ENCODE measurements at regions not wholly inside any gene's neighbourhood (a gene's known extent, or its start where the extent isn't known, plus 50 kb on each side); places are given as distances from the start of the nearest gene placed in this dataset.

DNA sequence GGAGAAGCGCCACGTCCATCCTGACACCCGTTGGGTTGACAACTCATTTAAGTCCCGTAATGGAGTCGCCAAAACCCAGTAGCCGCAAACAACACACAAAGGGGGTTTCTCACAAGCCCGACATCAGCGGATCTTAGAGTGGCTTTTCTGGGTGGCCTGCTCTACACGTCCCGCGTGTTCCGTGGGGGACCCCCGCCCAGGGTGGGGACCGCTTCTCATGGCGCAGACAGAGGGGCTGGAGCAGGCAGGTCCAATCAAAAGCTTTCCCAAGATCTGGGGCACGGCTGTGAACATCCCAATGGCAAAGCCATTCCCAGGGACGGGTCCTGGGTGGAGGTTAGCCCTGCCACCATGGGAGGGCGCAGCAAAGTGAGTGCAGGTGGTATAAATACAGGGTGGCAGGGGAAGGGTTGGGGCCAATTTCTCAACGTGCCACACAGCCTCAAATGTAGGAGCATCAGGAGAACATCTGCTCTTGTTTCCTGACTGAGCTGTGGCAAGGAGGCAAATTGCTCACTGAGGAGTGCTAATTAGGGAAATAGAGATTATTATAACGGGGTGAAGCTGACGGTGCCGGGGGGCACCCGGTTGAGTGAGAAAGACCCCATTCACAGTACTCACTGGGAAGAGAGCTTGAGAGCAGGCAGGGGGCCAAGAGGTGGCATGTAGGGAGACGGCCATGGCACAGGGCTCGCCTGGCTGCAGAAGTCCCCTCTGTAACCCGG lies 1447.2 kb downstream of the TBC1D22A start:
- no peak overlapping the region for H3K4me3 ChIP-seq (ENCODE audit: low read length)
- no peak for DNase-seq (ENCODE audit: low read depth, low spot score)

DNA sequence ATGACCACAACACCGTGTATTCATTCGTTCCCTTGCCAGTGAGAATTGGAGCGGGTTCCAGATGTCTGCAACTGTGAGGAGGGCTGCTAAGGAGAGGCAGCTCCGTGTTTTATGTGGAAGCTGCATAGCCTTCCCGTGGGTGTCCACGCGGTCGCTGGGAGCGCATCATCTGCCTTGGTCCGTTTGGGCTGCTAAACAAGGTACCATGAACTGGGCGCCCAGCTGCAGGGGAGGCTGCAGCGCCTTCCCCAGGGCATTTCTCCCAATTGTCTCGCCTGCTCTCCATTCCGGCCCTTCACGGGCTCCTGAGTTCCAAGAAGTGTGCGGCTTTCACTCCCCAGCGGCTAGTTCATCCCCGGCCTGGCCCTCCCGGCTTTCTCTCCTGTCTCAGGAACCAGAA lies 1446.4 kb downstream of the TBC1D22A start:
- H3K4me3 ChIP-seq (ENCODE audit: low read length), result no peak overlapping the region
- no peak for DNase-seq (ENCODE audit: low read depth, low spot score)

DNA sequence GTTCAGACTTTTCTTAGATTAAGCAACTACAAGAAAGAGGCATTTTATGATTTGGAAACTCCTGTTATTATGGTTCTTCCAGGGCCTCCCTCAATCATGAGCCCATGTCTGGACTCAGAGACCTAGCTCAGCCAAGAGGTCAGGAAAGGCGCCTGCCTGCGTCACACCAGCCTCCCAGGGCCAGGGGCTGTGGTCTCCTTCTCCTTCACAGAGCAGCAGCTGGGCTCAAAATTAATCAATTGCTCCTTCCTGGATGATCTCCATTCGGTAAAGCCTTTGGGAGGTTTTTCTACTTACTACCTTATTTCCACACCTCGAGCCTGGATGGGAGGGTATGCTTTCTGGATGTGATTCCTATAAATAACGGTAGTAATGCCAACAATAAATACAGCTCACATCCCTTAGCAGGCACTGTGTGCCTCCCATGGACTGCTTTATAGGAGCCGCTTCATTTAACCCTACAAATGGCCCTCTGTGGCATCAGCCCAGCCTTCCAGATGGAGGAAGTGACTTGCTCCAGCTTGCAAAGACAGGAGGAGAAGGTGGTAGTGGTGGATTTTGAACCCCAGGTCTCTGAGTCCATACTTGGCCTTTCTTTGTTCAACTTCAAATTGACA lies 1445.6 kb downstream of the TBC1D22A start:
- DNase-seq (ENCODE audit: low read depth, low spot score), result no peak
- H3K4me3 ChIP-seq (ENCODE audit: low read length), result no peak overlapping the region

DNA sequence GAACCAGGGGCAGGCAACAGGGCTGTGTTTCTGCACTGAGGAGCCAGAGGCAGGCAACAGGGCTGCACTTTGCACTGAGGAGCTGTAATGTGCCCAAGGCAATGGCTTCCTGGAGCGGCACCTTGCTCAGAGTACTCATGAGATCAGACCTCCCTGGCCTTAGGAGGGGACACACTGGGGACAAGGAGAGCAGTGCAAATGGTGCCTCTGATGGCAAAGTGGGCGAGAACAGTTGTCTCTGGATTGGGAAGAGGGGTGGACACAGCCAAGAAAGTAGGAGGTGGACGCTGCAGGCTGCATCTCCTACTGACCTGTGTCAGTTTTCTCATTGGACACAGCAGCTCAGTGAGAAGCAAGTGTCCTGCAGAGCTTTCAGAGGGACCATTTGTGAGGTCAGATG lies 1443.3 kb downstream of the TBC1D22A start:
- no peak overlapping the region for H3K4me3 ChIP-seq (ENCODE audit: low read length)
- DNase-seq (ENCODE audit: low read depth, low spot score), result no peak

DNA sequence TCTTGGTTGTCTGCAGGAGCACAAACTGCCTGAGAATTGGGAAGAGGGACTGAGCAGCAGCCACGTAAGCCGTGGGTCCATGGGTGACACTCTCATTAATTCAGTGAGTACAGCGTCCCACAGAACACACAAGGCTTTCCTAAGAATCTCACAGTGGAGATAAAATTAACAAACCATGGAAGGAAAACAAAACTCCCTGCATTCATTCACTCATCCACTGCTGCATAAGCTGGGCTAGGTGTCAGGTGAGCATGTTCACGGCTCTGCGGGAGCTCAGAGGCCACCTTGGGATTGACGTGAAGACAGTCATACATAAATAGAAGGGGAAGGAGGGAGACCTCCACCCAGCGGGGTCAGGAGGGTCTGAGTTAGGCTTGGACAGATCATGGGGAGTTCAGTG lies 1442.7 kb downstream of the TBC1D22A start:
- H3K4me3 ChIP-seq (ENCODE audit: low read length), result no peak overlapping the region
- DNase-seq (ENCODE audit: low read depth, low spot score), result no peak

DNA sequence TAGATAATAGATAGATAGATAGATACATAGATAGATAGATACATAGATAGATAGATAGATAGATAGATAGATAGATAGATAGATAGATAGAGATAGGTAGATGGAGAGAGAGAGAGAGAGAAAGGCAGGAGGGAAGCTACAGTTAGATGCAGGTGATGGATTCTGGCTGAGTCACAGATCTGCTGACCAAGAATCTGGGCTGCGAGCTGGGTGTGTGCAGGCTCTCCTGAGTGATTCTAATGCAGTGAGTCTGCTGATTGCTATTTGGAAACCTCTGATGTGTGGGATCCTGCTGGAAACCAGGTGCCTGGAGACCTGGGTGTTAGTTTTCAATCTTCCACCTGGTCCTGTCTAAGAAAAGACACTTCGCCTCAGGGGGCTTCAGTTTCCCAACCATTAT lies 1441.8 kb downstream of the TBC1D22A start:
- no peak overlapping the region for H3K4me3 ChIP-seq (ENCODE audit: low read length)
- no peak for DNase-seq (ENCODE audit: low read depth, low spot score)

DNA sequence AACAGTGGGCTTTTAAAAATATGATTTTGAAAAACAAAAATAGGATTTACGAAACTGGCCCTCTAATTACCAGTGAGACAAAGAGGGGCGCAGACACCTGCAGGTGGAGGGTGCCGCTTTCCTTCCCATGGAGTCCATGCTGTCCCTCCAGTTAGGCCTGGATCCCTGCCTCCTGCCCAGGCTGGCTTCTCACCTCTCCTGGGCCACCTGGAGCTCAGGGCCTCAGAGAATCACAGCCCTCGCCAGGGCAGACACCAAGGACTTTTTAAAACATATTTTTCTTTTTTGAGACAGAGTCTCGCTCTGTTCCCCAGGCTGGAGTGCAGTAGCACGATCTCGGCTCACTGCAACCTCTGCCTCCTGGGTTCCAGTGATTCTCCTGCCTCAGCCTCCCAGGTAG lies 1437.2 kb downstream of the TBC1D22A start:
- no peak overlapping the region for H3K4me3 ChIP-seq (ENCODE audit: low read length)
- no peak for DNase-seq (ENCODE audit: low read depth, low spot score)

DNA sequence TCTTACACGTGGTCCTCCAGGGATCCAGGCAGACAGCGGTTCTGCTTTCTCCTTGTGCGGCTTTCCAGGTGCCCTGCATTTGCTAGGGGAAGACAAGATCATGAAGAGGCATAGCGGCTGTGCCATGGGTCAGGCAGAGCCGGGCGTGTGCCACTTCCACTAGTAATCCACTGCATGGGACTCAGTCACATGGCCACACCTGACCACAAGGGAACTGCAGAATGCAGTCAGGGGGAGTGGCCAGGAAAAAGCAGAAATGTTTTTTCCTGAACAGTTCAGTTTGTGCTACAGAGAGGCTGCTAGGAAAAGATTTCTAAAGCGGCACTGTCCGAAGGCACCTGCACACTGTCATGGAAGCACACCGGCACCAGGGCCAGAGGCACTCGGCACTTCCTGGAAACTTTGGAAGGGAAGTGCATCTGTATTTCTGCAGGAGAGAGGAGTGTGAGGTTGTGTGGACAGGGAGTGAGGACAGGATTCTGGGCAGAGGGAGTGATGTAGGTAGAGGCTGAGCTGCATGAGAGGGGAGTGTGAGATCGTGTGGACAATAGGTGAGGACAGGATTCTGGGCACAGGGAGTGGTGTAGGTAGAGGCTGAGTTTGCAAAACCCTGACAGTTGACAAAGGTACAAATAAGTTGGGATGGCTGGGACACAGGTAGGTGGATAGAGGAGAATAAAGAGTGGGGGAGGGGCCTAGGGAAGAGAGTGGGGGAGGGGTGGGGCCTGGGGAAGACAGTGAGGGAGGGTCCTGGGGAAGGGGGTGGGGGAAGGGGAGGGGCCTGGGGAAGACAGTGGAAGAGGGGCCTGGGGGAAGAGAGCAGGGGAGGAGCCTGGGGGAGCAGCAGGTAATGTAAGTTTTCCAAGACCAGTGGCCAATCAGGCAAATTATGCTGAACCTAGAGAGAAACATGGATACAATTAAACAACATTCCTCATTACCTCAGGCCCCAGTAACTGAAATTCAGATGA lies 1436.3 kb downstream of the TBC1D22A start:
- no peak for DNase-seq (ENCODE audit: low read depth, low spot score)
- no peak overlapping the region for H3K4me3 ChIP-seq (ENCODE audit: low read length)

DNA sequence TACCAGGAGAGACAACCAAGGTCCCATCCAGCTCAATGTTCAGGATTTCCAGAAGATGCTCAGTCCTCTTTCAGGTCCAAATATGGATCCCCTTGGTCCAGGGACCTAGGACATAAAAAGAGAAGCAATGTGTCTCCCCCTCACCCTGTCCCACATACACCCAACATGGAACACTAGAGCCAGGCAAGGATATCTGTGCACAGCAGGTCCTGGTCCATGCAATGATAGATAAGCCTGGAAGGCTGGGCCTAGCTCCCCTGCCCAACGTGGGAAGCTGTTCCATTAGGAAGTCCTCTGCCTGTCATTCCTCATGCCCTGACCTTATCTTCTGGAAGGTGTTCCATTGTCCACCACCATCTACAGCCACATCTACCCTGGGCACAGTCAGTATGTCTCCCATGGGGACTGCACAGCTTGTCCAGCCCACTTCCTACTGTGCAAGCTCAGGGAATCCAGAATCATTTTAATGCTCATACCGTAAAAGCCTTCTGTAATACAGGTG lies 1434.8 kb downstream of the TBC1D22A start:
- no peak overlapping the region for H3K4me3 ChIP-seq (ENCODE audit: low read length)
- DNase-seq (ENCODE audit: low read depth, low spot score), result no peak

DNA sequence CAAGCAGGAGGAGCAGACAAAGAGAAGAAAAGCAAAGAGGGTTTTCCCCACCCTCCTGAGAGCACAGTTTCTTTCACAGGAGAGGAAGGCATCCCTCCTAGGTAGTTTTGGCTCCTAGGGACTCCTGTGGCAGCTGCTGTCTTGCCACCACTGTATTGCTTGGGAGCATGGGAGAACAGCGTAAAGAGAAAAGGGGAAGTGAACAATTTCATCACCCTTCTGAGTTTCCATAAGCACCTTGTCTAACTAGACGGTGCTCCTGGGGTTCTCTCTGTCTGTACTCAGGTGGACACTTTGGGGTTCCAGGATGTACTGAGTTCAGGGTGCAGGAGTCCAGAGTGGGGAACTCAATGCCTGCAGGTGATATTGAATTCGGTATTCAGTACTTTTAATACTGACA lies 1430.5 kb downstream of the TBC1D22A start:
- DNase-seq (ENCODE audit: low read depth, low spot score), result no peak
- no peak overlapping the region for H3K4me3 ChIP-seq (ENCODE audit: low read length)

DNA sequence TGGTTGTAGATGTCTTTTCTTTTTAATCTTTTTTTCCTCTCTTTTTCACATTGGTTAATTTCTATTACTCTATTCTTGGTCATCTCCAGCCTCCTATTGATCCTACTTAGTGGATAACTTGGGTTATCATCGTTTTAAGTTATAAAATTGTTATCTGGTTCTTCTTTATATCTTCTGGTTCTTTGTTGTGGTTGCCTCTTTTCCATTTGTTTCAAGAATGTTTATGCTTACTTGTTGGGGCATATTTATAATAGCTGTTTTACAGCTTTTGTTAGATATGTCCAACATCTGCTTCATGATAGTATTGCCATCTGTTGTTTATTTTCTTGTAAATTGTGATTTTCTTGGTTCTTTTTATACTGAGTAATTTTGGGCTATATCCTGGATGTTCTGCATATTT lies 1429.6 kb downstream of the TBC1D22A start:
- DNase-seq (ENCODE audit: low read depth, low spot score), result no peak
- H3K4me3 ChIP-seq (ENCODE audit: low read length), result no peak overlapping the region

DNA sequence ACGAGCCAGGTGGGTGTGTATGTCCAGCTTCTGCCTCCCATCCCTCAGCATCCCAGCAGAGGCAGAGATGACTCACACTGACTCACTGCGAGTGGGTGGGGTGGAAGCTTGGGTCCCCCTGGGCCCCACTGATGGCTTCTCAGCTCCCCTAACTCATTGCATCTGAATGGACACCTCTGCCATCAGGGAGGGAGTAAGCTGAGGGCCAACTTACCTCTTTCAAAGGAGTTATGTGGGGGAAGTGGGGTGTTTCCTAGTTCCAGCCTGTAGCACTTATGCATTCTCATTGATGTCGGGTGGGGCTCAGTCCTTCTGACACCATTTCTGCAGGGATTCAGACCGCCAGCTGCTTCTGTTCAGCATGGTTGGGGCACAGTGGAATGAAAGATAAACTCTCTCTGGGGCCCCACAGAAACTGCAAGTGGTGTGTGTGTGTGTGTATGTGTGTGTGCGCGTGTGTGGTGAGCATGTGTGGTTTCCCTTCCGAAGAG lies 1425.8 kb downstream of the TBC1D22A start:
- no peak for DNase-seq (ENCODE audit: low read depth, low spot score)
- H3K4me3 ChIP-seq (ENCODE audit: low read length), result no peak overlapping the region

DNA sequence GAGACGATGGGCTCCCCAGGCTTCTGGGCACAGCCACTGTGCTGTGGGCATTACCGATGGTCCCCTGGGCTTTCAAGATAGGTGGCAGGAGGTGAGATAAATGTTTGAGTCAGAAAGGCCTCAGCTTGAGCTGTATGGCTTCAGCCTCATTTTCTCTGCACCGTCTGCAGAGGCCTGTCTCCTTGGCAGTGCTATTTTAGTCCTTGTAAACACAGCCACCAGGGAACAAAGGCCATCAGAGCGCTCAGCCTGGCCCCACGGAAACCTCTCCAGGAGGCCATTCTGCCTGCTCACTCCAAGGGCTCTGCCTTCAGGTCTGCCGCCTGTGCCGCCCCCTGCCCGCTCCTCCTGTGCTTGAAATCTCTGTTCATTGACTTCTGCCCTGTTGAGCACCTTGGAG lies 1424.9 kb downstream of the TBC1D22A start:
- DNase-seq (ENCODE audit: low read depth, low spot score), result no peak
- no peak overlapping the region for H3K4me3 ChIP-seq (ENCODE audit: low read length)

DNA sequence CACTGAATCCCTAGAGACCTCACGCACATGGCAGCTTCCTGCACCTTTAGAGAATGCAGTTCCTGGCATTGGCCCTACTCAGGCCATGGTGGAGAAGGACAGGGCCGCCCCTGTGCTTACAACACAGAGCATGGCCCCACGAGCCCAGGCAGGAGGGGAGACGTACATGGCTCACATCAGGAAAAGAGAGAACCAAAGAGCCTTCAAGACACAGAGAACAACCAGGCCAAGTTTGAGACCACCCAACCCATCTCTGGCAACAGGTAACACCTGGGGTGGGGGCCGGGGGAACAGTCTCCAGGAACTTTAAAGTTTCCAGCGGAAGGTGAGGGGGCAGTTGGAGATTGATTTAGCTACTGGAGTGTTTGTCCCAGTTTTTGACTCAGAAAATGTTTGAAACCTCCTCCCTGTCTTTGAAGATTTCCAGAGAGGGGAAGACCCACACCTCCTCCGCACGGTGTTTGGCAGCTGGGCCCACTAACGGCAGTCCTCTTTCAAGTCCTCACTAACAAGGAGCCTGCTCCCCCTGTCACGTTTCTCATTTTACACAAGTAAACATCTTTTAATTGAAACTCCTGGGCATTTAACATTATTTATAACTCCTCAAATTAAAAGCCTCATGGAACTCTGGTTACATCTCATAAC lies 1423.8 kb downstream of the TBC1D22A start:
- H3K4me3 ChIP-seq (ENCODE audit: low read length), result no peak overlapping the region
- DNase-seq (ENCODE audit: low read depth, low spot score), result no peak

DNA sequence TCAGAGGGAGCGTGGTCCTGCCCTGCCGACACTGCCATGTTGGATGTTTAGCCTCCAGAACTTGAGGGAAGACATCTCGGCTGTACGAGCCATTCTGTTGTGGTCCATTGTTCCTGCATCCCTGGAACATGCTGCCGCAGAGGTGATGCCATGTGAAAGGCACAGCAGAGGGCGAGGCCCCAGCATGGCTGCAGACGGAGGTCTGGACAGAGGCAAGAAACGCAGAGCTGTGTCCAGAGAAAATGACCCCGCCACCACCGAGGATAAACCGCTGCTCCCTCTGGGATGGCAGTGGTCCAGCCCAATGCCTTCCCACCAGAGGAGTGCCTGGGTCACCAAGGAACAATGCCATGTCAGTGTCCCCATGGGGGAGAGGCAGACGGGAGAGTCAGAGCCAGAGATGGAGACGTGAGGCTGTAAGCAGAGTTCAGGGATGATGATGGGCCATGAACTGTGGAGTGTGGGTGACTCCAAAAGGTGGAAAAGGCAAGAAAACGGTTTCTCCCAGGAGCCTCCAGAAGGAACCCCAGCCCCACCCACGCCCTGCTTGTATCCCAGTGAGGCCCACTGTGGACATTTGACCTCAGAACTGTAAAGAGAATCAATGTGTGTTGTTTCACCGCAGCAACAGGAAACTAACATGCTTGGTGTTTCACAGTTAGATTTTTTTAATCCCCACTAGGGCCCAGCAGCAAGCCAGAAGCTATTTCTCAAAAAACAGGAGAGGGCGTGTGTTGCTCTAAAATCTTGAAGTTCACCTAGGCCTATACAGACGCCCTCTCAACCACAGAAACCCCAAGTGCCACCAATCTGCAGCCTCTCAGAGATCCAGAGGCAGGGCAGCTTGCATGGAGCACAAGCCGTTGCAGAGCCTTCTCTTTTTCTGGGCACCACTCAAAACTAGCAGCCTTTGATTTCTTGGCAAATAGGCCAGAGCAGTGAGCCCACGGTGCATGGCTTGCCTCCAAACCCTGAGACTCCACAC lies 1422.9 kb downstream of the TBC1D22A start:
- DNase-seq (ENCODE audit: low read depth, low spot score), result peak; percentile 81
- H3K4me3 ChIP-seq (ENCODE audit: low read length), result no peak overlapping the region

DNA sequence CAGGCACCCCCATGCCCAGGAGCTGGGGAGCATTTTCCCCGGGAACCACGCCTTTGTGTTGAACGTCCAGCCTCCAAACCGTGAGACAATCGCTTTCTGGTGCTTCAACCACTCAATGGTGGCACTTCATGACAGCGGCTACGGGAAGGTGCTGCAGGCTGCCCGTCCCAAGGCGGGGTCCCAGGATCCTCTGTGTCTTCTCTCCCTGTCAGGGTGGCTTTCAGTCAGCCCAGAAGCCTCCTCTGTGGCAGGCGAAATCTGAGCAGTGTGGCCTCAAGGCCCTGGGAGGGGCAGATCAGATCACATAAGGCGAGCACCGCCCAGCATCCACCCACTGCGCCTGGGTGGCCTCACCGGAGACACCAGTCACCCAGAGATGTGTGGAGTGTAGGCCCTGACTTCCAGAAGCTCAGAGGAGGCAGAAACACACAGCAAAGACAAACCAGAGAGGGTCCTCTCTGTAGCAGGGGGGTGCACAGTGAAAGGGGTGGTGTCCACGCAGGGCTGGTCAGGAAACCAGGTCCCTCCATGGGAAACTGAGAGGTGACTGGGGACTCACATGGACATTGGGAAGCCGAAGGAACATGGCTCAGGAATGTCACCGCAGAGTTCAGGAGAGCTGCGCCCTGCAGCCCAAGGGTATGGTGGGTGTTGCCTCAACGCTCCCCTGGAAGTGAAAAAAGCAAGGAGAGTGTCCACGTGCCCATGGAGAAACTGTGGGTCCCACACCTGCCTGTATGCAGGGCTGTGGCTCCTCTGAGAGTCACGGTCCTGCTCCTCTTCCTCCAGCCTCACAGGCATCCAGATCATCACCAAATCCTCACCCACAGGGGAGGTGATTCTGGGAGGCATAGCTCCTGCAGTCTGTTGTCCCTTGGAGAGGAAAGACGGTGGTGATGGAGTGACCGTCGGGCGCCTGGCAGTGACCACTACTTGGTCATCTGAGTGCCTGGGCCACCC lies 1420.7 kb downstream of the TBC1D22A start:
- DNase-seq (ENCODE audit: low read depth, low spot score), result no peak
- H3K4me3 ChIP-seq (ENCODE audit: low read length), result no peak overlapping the region

DNA sequence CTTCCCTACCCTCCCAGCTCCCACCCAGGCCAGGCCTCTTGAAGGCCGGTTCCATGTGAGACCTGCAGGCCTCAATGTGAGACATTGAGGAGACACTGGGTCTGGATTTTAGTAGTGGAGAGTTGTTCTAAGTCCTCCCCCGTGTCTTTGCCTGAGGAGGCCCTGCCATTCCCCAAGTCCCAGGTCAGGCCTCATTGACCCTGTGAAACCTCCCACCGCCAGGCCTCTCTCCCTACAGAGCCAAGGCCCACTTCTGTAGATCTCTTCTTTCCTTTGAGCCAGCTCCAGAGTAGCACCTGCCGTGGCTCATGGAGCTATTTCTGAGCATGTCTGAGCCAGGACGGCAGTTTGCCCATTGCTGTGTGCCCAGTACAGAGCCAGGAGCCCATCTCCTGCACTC lies 1419.6 kb downstream of the TBC1D22A start:
- DNase-seq (ENCODE audit: low read depth, low spot score), result no peak
- H3K4me3 ChIP-seq (ENCODE audit: low read length), result no peak overlapping the region

Measured in Jurkat, Clone E6-1 (cell line).